ENCODE measurements at regions not wholly inside any gene's neighbourhood (a gene's known extent, or its start where the extent isn't known, plus 50 kb on each side); places are given as distances from the start of the nearest gene placed in this dataset.

DNA sequence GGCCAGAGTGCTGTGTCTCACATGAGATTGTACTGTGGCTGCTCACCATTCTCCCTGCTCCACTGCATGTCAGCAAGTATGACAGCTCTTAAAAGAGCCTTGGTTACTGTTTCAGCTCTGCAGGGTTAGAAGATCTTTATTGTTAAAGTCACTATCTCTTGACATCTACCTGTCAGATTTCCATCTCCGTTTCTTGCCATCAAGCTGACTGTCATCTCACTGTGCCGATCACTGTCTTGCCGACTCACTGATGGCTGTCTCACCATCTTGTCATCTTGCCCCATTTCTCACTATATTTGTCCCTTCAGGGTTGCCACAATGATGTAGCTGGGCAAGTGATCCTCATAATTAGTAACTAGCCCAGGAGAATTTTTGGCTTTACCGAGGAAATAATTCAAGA lies 800.9 kb upstream of the CDH7 start:
- H3K9me3 ChIP-seq (replicated peaks; ENCODE audit: control insufficient read depth, insufficient read depth, low read depth, low read length): no peaks in the 10 kb centered on the region
- no peak for DNase-seq (ENCODE audit: extremely low read depth in 1 of 4, low spot score in 3 of 4)
- intact Hi-C loops (cut with micrococcal nuclease): no loop called here
- no peak overlapping the region for H3K27ac ChIP-seq (ENCODE audit: extremely low read depth, low read depth, low read length)
- 8% methylated on average over 4 of the region's 4 CpGs for WGBS (ENCODE audit: insufficient coverage, low coverage, missing lambda C conversion rate)
- no TSS peak for BruUV-seq (replicated peaks)
- no peaks in the 10 kb centered on the region for H3K4me1 ChIP-seq (replicated peaks in 1 of 2; ENCODE audit: control insufficient read depth in 2 of 2, insufficient read depth in 2 of 2, low read length in 2 of 2)
- CTCF ChIA-PET (ENCODE audit: low intra/inter-chr PET ratio): no interaction called here
- no peak for TF ChIP-seq CREB3 (tag; conservative IDR thresholded peaks at IDR 0.05; ENCODE audit: low read depth)
- TF ChIP-seq NR4A1 (CRISPR knock-in tag; IDR thresholded peaks at IDR 0.05): no peak
- no peak for TF ChIP-seq NR4A1 (tag; IDR thresholded peaks at IDR 0.05)
- TF ChIP-seq MEIS2 (IDR thresholded peaks at IDR 0.05; ENCODE audit: partially characterized antibody): no peak
- POLR2A ChIA-PET: no interaction called here
- H3K79me2 ChIP-seq (ENCODE audit: control insufficient read depth, insufficient read depth, low read length): no peaks in the 10 kb centered on the region
- no peaks in the 10 kb centered on the region for H3K9me1 ChIP-seq (ENCODE audit: control insufficient read depth, insufficient read depth, low read length)
- no peak overlapping the region for H3K4me3 ChIP-seq
- H4K20me1 ChIP-seq (replicated peaks; ENCODE audit: control insufficient read depth, insufficient read depth, low read length): no peaks in the 10 kb centered on the region
- no peak for ATAC-seq
- H3K27me3 ChIP-seq (ENCODE audit: control insufficient read depth in 2 of 2, insufficient read depth in 2 of 2, low read length in 2 of 2): no peaks in the 10 kb centered on the region
- H2AFZ ChIP-seq (ENCODE audit: low read depth, low read length): no peak overlapping the region
- H3K36me3 ChIP-seq (ENCODE audit: control insufficient read depth, insufficient read depth, low read length): no peaks in the 10 kb centered on the region
- no peak for FAIRE-seq
- in situ Hi-C loops (cut with MboI): no loop called here
- no peak overlapping the region for H3K4me2 ChIP-seq (ENCODE audit: insufficient read depth, low read length)
- H3K9ac ChIP-seq (ENCODE audit: insufficient read depth in 1 of 2, low read depth in 2 of 2, low read length in 2 of 2): no peak overlapping the region

DNA sequence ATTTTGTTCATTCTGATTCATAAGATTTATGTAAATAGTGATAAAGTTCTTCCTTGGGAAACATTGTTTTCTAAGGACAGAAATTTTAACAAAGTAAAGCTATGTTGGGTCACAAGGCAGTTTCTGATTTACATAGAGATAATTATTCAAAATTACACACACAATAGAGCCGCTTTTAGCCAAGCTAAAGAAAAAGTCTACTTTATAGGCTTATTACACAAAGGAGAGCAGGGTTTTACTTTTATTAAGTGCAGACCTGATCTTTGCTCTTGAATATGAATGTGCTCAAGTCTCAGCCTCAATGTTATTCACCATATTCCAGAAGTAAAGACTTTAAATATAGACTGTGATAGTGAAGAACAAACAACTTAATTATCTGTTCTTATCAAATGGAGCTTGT lies 787.8 kb upstream of the LINC00305 start:
- no TSS peak for BruUV-seq (replicated peaks)
- 0% methylated on average over 1 of the region's 1 CpG for WGBS (ENCODE audit: insufficient coverage, low coverage, missing lambda C conversion rate)
- Histone ChIP-seq H4K20me1 (replicated peaks; ENCODE audit: control insufficient read depth, insufficient read depth, low read length) (no peaks in the 10 kb centered on the region), H2AFZ (ENCODE audit: low read depth, low read length) (no peak overlapping the region), H3K4me1 (replicated peaks in 1 of 2; ENCODE audit: control insufficient read depth in 2 of 2, insufficient read depth in 2 of 2, low read length in 2 of 2) (no peaks in the 10 kb centered on the region), H3K9ac (ENCODE audit: insufficient read depth in 1 of 2, low read depth in 2 of 2, low read length in 2 of 2) (no peak overlapping the region), H3K9me3 (replicated peaks; ENCODE audit: control insufficient read depth, insufficient read depth, low read depth, low read length) (no peaks in the 10 kb centered on the region), H3K36me3 (ENCODE audit: control insufficient read depth, insufficient read depth, low read length) (no peaks in the 10 kb centered on the region), H3K9me1 (ENCODE audit: control insufficient read depth, insufficient read depth, low read length) (no peaks in the 10 kb centered on the region), H3K4me2 (ENCODE audit: insufficient read depth, low read length) (no peak overlapping the region), H3K4me3 (no peak overlapping the region), H3K79me2 (ENCODE audit: control insufficient read depth, insufficient read depth, low read length) (no peaks in the 10 kb centered on the region), H3K27ac (ENCODE audit: extremely low read depth, low read depth, low read length) (no peak overlapping the region), H3K27me3 (ENCODE audit: control insufficient read depth in 2 of 2, insufficient read depth in 2 of 2, low read length in 2 of 2) (no peaks in the 10 kb centered on the region)
- DNase-seq (ENCODE audit: extremely low read depth in 1 of 4, low spot score in 3 of 4) (no peak), FAIRE-seq (no peak), ATAC-seq (no peak)
- CTCF ChIA-PET (ENCODE audit: low intra/inter-chr PET ratio): no interaction called here
- in situ Hi-C loops (cut with MboI): no loop called here
- intact Hi-C loops (cut with micrococcal nuclease): no loop called here
- POLR2A ChIA-PET: no interaction called here
- TF ChIP-seq NFIC (IDR thresholded peaks at IDR 0.05) (no peak), HDAC8 (tag; IDR thresholded peaks at IDR 0.05) (no peak), ZFP36 (IDR thresholded peaks at IDR 0.05; ENCODE audit: low read depth, low read length, partially characterized antibody) (no peak), ZNF146 (CRISPR knock-in tag; IDR thresholded peaks at IDR 0.05; ENCODE audit: unreplicated experiment) (no peak), RAD21 (CRISPR knock-in tag; conservative IDR thresholded peaks at IDR 0.05 in 1 of 2, IDR thresholded peaks at IDR 0.05 in 1 of 2) (no peak), ARID1B (IDR thresholded peaks at IDR 0.05) (no peak), TCF15 (CRISPR knock-in tag; IDR thresholded peaks at IDR 0.05) (no peak), CEBPG (CRISPR knock-in tag; IDR thresholded peaks at IDR 0.05) (no peak), CEBPG (tag; conservative IDR thresholded peaks at IDR 0.05 in 1 of 2, IDR thresholded peaks at IDR 0.05 in 1 of 2) (no peak), TSC22D4 (tag; IDR thresholded peaks at IDR 0.05) (no peak), FOXJ2 (tag; IDR thresholded peaks at IDR 0.05) (no peak), KDM4B (IDR thresholded peaks at IDR 0.05; ENCODE audit: borderline replicate concordance in 2 of 2, low read depth in 1 of 2) (no peak), MTA3 (IDR thresholded peaks at IDR 0.05; ENCODE audit: borderline replicate concordance) (no peak), BCL6 (CRISPR knock-in tag; IDR thresholded peaks at IDR 0.05) (no peak)

Measured in K562 (cell line).